Ovary (tissue), 3 donors: ENCODE measurements at regions not wholly inside any gene's neighbourhood (a gene's known extent, or its start where the extent isn't known, plus 50 kb on each side); places are given as distances from the start of the nearest gene placed in this dataset.

ENCODE experiments used
- POLR2A ChIP-seq: fragments of 450-650 bp; IDR thresholded peaks from one replicate; pipeline ENCODE4 v1.6.1; 2017; ENCODE audit warnings: antibody characterized with exemption, mild to moderate bottlenecking, moderate library complexity
- TF ChIP-seq, protein P1 (sequence below), 3 donors: fragments of 450-650 bp in 2 of 3; fragments of 200-600 bp in 1 of 3; IDR thresholded peaks; one replicate each; pipeline versions ENCODE4 v1.5.1 to v1.8.0; 2016 to 2022; ENCODE audit warnings: antibody characterized with exemption in 3 of 3, mild to moderate bottlenecking in 1 of 3
- donor health status: DM: no; HTN: no; CAD: no.

DNA sequence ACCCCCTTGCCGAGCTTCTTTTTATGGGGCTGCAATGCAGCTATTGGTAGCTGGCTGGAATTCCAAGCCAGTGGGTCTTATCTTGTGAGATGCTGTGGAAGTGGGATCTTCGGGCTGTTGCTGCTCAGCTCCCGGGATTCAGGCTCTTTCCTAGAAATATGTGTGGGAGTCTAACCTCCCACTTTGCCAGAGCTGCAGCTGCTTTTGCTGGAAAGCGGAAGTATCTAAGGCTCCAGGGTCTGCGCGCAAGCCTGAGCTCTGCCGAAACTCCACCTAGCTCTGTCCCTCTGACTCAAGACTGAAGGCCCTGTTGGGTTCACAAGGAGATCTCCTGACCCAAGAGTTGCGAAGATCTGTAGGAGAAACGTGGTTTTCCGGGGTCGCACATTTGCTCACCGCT lies 151.1 kb upstream of the ANKRD55 start:
- no peak for TF ChIP-seq POLR2A
- TF ChIP-seq, protein P1, sequence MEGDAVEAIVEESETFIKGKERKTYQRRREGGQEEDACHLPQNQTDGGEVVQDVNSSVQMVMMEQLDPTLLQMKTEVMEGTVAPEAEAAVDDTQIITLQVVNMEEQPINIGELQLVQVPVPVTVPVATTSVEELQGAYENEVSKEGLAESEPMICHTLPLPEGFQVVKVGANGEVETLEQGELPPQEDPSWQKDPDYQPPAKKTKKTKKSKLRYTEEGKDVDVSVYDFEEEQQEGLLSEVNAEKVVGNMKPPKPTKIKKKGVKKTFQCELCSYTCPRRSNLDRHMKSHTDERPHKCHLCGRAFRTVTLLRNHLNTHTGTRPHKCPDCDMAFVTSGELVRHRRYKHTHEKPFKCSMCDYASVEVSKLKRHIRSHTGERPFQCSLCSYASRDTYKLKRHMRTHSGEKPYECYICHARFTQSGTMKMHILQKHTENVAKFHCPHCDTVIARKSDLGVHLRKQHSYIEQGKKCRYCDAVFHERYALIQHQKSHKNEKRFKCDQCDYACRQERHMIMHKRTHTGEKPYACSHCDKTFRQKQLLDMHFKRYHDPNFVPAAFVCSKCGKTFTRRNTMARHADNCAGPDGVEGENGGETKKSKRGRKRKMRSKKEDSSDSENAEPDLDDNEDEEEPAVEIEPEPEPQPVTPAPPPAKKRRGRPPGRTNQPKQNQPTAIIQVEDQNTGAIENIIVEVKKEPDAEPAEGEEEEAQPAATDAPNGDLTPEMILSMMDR (IDR thresholded peaks at IDR 0.05): no peak
